Esophagus muscularis mucosa (tissue), 3 donors: ENCODE measurements at regions not wholly inside any gene's neighbourhood (a gene's known extent, or its start where the extent isn't known, plus 50 kb on each side); places are given as distances from the start of the nearest gene placed in this dataset.

ENCODE experiments used
- POLR2AphosphoS5 ChIP-seq, 2 donors: sonication (generic); formaldehyde crosslinking; IDR thresholded peaks; one replicate each; pipeline ENCODE4 v1.6.1; 2017; ENCODE audit warnings: antibody characterized with exemption in 2 of 2
- TF ChIP-seq, protein P1 (sequence below), 3 experiments: fragments of 200-600 bp in 2 of 3; fragments of 450-650 bp in 1 of 3; sonication (generic) in 2 of 3; IDR thresholded peaks; one replicate each; pipeline ENCODE4 v1.5.1; 2017 to 2019; ENCODE audit warnings: antibody characterized with exemption in 3 of 3, mild to moderate bottlenecking in 2 of 3, moderate library complexity in 1 of 3

DNA sequence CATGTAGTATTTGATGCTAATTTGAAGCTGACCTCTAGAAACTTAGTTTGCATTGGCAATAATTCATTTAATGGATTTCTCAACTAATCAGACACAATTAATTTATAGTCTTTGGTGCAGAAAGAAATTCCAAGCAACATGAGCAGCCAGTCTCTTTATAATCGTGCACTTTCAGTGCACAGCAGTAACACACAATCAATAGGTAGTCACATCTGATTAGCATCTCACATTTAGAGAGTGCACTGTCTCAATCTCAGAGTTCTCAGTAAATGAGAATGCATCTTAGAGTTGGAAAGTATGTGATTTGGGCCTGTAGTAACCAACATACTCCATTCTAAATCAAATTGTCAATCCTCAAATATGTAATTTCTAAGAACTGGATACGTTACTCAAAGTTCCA, 377.6 kb downstream of the POM121L12 start:
- TF ChIP-seq POLR2AphosphoS5 (IDR thresholded peaks at IDR 0.05): no peak
- TF ChIP-seq, protein P1, sequence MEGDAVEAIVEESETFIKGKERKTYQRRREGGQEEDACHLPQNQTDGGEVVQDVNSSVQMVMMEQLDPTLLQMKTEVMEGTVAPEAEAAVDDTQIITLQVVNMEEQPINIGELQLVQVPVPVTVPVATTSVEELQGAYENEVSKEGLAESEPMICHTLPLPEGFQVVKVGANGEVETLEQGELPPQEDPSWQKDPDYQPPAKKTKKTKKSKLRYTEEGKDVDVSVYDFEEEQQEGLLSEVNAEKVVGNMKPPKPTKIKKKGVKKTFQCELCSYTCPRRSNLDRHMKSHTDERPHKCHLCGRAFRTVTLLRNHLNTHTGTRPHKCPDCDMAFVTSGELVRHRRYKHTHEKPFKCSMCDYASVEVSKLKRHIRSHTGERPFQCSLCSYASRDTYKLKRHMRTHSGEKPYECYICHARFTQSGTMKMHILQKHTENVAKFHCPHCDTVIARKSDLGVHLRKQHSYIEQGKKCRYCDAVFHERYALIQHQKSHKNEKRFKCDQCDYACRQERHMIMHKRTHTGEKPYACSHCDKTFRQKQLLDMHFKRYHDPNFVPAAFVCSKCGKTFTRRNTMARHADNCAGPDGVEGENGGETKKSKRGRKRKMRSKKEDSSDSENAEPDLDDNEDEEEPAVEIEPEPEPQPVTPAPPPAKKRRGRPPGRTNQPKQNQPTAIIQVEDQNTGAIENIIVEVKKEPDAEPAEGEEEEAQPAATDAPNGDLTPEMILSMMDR (IDR thresholded peaks at IDR 0.05): no peak
